ENCODE measurements at regions not wholly inside any gene's neighbourhood (a gene's known extent, or its start where the extent isn't known, plus 50 kb on each side); places are given as distances from the start of the nearest gene placed in this dataset.
"Not testable (repeated sequence)": the region's sequence is repeated elsewhere in the genome, so short reads cannot be mapped to it uniquely, and the experiment has no call there.

- DNase-seq: no peak
These were observed 281.9 kb upstream of the MAF start for GRCh38 chr16:79882340-79883005.

DNA sequence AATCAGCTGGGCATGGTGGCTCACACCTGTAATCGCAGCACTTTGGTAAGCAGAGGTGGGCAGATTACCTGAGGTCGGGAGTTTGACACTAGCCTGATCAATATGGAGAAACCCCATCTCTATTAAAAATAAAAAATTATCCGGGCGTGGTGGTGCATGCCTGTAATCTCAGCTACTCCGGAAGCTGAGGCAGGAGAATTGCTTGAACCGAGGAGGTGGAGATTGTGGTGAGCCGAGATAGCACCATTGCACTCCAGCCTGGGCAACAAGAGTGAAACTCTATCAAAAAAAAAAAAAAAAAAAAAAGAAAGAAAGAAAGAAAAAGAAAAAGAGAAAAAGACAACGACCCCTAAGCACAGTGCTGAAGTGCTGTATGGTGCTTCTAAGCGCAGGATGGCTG, 280.6 kb upstream of the MAF start:
- DNase-seq: not testable (repeated sequence)

DNA sequence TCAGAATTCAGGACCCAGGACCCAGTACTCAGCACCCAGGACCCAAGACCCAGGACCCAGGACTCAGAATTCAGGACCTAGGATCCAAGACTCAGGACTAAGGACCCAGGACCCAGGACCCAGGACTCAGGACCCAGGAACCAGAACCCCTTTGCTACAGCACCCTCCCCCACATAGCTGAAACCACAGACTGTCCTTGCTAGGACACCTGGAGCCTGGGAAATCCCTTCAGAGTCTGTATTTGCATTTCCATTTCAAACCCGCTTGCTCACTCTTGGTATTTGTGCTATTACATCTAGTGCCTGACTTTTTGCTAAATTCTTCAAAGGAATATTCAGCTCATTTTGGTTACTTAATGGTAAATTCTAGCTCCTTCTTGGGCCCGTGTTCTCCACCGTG, 275.8 kb upstream of the MAF start:
- no peak for DNase-seq

DNA sequence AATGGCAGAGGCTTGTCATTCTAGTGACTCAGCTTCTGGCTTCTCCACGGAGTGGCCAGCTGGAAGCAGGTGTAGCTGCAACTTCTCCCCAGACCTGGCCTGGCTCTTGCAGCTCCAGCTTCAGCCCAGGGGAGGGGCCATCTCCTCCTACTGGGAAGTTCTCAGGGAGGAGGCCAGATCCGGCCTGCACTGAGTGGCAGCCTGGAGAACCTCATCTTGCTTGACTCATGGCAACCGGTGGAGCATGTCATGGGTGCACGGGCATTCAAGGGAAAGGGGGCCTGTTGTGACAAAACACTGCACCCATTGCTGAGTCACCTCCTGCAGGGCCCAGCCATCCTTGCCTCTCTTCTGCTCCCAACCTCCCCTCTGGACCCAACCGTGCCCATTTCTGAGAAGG, 273.9 kb upstream of the MAF start:
- DNase-seq: no peak

DNA sequence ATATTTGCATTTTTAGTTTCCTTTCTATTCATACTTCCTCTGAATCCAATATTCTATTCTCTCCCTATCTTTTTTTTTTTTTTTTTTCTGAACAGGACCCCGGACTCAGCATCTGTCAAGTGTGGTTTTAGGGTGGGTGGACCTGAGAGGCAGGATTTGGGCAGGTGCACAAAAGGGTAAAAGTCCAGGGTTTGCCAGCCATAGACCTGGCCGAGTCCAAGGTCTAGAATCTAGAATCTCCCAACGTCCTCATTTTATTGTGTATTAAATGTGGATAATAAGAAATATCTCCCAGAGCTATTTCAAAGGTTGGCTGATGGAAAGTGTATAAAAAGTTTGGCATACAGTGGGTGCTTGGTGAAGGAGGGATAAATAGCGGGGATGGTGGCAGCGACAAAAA, 273.3 kb upstream of the MAF start:
- no peak for DNase-seq

GRCh38 chr16:79871906-79872305, 271.4 kb upstream of the MAF start:
- DNase-seq: no peak

GRCh38 chr16:79870016-79870886, 269.7 kb upstream of the MAF start:
- no peak for DNase-seq

- DNase-seq: no peak
These were observed 268.9 kb upstream of the MAF start for GRCh38 chr16:79869304-79870015.

GRCh38 chr16:79868841-79869240, 268.3 kb upstream of the MAF start:
- no peak for DNase-seq

DNA sequence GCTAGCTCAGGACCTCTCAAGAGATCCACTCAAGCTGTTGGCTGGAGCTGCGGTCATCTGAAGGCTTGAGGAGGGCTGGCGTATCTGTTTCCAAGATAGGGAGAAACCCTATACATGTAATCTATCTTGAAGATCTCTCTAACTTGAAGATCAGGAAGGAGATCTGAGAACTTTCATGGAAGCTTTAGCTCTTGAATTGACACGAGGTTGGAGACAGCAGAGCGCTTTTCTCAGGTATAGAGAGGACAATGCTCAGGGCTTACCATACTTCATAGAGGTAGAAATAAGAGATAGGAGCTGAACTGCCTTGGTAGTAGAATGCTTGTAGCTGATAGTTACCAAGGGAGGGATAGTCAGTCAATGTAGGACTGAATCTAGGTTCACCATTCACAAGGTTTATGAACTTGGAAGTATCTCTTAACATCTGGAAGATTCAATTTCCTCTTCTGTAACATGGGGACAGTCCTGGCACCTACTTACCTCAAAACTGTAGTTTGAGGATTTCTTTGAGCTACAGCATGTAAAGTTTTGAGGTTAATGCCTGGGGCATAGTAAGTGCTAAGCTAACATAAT, 267.0 kb upstream of the MAF start:
- no peak for DNase-seq

DNA sequence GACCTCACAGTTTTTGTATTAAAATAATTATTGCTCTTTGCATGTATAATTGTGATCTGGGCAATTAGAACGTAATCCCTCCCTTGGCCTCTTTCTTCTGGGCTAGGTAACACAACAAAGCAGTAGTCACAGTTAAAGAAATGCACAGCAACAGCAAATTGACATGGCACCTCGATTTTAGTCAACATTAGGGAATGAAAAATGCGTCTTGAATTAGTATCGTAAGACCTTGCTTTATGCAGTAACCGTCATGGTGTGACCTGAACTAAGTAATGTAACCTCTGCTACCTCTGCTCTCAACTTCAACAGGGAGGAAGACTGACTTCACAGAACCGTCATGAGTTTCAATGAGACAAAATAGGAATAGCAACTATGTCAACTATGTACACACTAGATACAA, 265.4 kb upstream of the MAF start:
- no peak for DNase-seq

GRCh38 chr16:79864781-79865391, 264.3 kb upstream of the MAF start:
- DNase-seq: no peak

GRCh38 chr16:79864032-79864780, 263.7 kb upstream of the MAF start:
- DNase-seq: no peak

- no peak for DNase-seq
These were observed 262.8 kb upstream of the MAF start for GRCh38 chr16:79863128-79864031.

DNA sequence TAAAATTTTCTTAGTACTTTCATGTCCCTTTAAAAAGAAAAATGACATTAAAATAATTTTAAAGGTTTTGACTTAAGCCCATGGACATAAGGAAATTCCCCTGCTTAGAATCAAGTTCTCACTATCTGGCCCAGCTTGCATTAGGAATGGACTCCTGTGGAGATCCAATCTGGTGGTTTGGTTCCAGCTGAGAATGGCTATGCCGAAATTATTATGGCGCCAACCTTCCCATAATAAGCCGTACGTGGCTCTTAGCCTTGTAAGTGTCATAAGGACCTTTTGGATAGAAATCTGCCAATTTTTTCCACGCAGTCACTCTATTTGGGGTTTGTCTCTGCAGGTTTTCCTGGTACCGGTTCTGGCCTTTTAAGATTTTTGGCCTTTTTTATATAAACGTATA, 262.1 kb upstream of the MAF start:
- DNase-seq: no peak

- DNase-seq: no peak
These were observed 256.0 kb upstream of the MAF start for GRCh38 chr16:79856581-79856980.

DNA sequence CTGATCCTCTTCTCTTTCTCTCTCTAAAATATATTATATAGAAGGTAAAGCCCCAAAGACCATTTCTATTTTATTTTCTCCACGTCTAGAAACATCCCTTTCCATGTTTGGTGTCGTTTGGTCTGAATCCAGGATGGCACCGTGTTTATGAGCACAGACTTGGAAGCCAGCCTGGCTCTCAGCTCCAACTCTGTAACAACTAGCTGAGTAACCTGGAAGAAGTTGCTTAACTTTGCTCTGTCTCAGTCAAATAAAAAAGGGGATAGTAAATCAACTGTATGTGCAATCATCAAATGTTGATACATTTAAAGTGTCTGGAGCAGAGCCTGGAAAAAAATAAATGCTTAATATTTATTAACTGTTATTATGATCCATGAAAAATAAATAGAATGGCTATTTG, 249.8 kb upstream of the MAF start:
- no peak for DNase-seq

DNA sequence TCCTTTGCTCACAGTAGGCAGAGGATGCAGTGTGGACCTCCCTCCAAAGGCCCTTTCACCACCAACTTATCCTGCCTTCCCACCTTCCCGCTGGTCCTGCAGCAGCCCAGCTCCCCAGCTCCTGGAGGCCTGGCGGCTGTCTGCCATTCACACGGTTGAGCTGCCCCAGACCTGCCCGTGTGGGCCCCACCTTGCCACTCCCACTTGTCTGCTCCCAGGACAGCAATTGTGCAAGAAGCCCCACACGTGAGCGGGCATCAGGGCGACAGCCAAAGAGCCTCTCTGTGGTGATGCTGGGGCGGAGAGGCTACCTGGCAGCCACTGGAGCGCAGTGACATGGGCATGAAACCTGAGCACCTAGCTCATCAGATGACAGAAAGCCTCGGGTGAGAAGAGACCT, 248.6 kb upstream of the MAF start:
- no peak for DNase-seq

GRCh38 chr16:79848719-79849118, 248.2 kb upstream of the MAF start:
- DNase-seq: no peak

GRCh38 chr16:79847569-79847968, 247.0 kb upstream of the MAF start:
- no peak for DNase-seq

- no peak for DNase-seq
These were observed 246.6 kb upstream of the MAF start for GRCh38 chr16:79847101-79847500.

All from NCI-H1930 (cell line).